ENCODE measurements at regions not wholly inside any gene's neighbourhood (a gene's known extent, or its start where the extent isn't known, plus 50 kb on each side); places are given as distances from the start of the nearest gene placed in this dataset.
A peak's percentile ranks its signal among the peaks of the same experiment; 100 is the strongest.
"Not testable (repeated sequence)": the region's sequence is repeated elsewhere in the genome, so short reads cannot be mapped to it uniquely, and the experiment has no call there.

- DNase-seq = no peak
Observed at GRCh38 chr16:86844695-86845094, 266.3 kb downstream of the FOXL1 start.

- DNase-seq = no peak
Observed at GRCh38 chr16:86846136-86846535, 267.8 kb downstream of the FOXL1 start.

GRCh38 chr16:86848821-86849220 is 270.5 kb downstream of the FOXL1 start:
- DNase-seq = no peak

GRCh38 chr16:86850670-86851069 is 272.3 kb downstream of the FOXL1 start:
- no peak for DNase-seq

- no peak for DNase-seq
Observed at GRCh38 chr16:86852135-86852534, 273.8 kb downstream of the FOXL1 start.

GRCh38 chr16:86854058-86854621 is 275.8 kb downstream of the FOXL1 start:
- no peak for DNase-seq

GRCh38 chr16:86854626-86855294 is 276.4 kb downstream of the FOXL1 start:
- no peak for DNase-seq

GRCh38 chr16:86856946-86857586 is 278.7 kb downstream of the FOXL1 start:
- no peak for DNase-seq

GRCh38 chr16:86857807-86858206 is 279.5 kb downstream of the FOXL1 start:
- DNase-seq = no peak

GRCh38 chr16:86858501-86858900 is 280.2 kb downstream of the FOXL1 start:
- DNase-seq = no peak

GRCh38 chr16:86861270-86861858 is 283.0 kb downstream of the FOXL1 start:
- DNase-seq = not testable (repeated sequence)

GRCh38 chr16:86862595-86863280 is 284.4 kb downstream of the FOXL1 start:
- DNase-seq = peak in 1 of 2 experiments; percentile 2

GRCh38 chr16:86863609-86864008 is 285.3 kb downstream of the FOXL1 start:
- no peak for DNase-seq

GRCh38 chr16:86864586-86864985 is 286.2 kb downstream of the FOXL1 start:
- DNase-seq = no peak

- DNase-seq = no peak
Observed at GRCh38 chr16:86865851-86866662, 287.7 kb downstream of the FOXL1 start.

GRCh38 chr16:86866986-86867722 is 288.8 kb downstream of the FOXL1 start:
- no peak for DNase-seq

GRCh38 chr16:86868070-86868469 is 289.7 kb downstream of the FOXL1 start:
- no peak for DNase-seq

GRCh38 chr16:86868786-86869185 is 290.4 kb downstream of the FOXL1 start:
- DNase-seq = no peak

GRCh38 chr16:86869288-86870022 is 291.1 kb downstream of the FOXL1 start:
- DNase-seq = no peak

- no peak for DNase-seq
Observed at GRCh38 chr16:86870380-86870779, 292.0 kb downstream of the FOXL1 start.

GRCh38 chr16:86872131-86872530 is 293.8 kb downstream of the FOXL1 start:
- DNase-seq = no peak

Measured in NCI-H2081 (cell line).